A549 (cell line): ENCODE measurements at regions not wholly inside any gene's neighbourhood (a gene's known extent, or its start where the extent isn't known, plus 50 kb on each side); places are given as distances from the start of the nearest gene placed in this dataset.

ENCODE experiments used
- ATAC-seq, 2 experiments: fragments of 200-7000 bp in 1 of 2; fragments of >200 bp in 1 of 2; cut with Nextera tagmentation in 1 of 2; cut with Tn5 transposase in 1 of 2; 3 replicates each; pipeline versions ENCODE4 v1.8.0 to v1.9.1; 2018 to 2020; ENCODE audit warnings: mild to moderate bottlenecking in 1 of 2, moderate library complexity in 1 of 2
- CTCF ChIA-PET: fragments of 300-600 bp; sonication (Branson Sonifier 250); formaldehyde crosslinking; extraction: SDS; loops from one replicate; lab custom pipeline; 2021; ENCODE audit warnings: antibody characterized with exemption, inconsistent platforms; lab: Yijun Ruan, JAX
- POLR2A ChIA-PET: fragments of 350-600 bp; formaldehyde crosslinking; extraction: SDS; loops from one replicate; lab custom pipeline; 2021; ENCODE audit warnings: antibody characterized with exemption, inconsistent platforms; lab: Yijun Ruan, JAX
- DNase-seq, 2 experiments: peaks; one replicate each; pipeline versions ENCODE4 v3.0.0 to v3.0.0-alpha.2; 2011 to 2016; ENCODE audit warnings: low read depth in 1 of 2, low spot score in 1 of 2
- FAIRE-seq: peaks from 2 replicates; lab custom pipeline; 2011; peaks lifted over from hg19 to GRCh38; lab: Jason Lieb, UNC
- H3K27ac ChIP-seq, 2 experiments: fragments of >200 bp; sonication (Bioruptor Twin); formaldehyde crosslinking; 3 replicates each; pipeline ENCODE4 v1.5.1; 2016 to 2017
- H3K4me1 ChIP-seq: fragments of >200 bp; sonication (Bioruptor Twin); formaldehyde crosslinking; 3 replicates; pipeline ENCODE4 v1.6.1; 2016
- H3K4me2 ChIP-seq: fragments of >200 bp; sonication (Bioruptor Twin); formaldehyde crosslinking; 3 replicates; pipeline ENCODE4 v1.6.1; 2016
- H3K4me3 ChIP-seq: fragments of >200 bp; sonication (Bioruptor Twin); formaldehyde crosslinking; 3 replicates; pipeline ENCODE4 v1.5.1; 2016
- H3K9me3 ChIP-seq: fragments of >200 bp; sonication (Bioruptor Twin); formaldehyde crosslinking; 3 replicates; pipeline ENCODE4 v1.6.1; 2016
- CBX8 ChIP-seq: fragments of 200-600 bp; sonication (generic); IDR thresholded peaks from 2 replicates; pipeline ENCODE4 v1.6.1; 2016
- CTCF ChIP-seq: fragments of >200 bp; sonication (Bioruptor Twin); formaldehyde crosslinking; IDR thresholded peaks from 3 replicates; pipeline ENCODE4 v1.5.1; 2016
- EHF ChIP-seq: fragments of 250-450 bp; sonication (Bioruptor Pico); IDR thresholded peaks from 2 replicates; pipeline ENCODE4 v1.5.0; 2020; ENCODE audit warnings: mild to moderate bottlenecking
- EHMT2 ChIP-seq: fragments of 200-600 bp; sonication (generic); IDR thresholded peaks from 2 replicates; pipeline ENCODE4 v1.6.1; 2016; ENCODE audit warnings: antibody characterized with exemption, low read depth, mild to moderate bottlenecking, moderate library complexity
- EP300 ChIP-seq, 2 experiments: fragments of >200 bp; sonication (Bioruptor Twin); formaldehyde crosslinking; IDR thresholded peaks; 2 replicates in 1 of 2; 3 replicates in 1 of 2; pipeline ENCODE4 v1.6.1; 2016 to 2017
- FOSB ChIP-seq: fragments of 250-450 bp; sonication (Bioruptor Pico); IDR thresholded peaks from 2 replicates; pipeline ENCODE4 v1.5.0; 2020; ENCODE audit warnings: mild to moderate bottlenecking, moderate library complexity
- FOXS1 ChIP-seq: fragments of 250-450 bp; sonication (Bioruptor Pico); IDR thresholded peaks from 2 replicates; pipeline ENCODE4 v1.5.0; 2020; ENCODE audit warnings: mild to moderate bottlenecking, moderate library complexity
- GATA3 ChIP-seq: IDR thresholded peaks from 2 replicates; pipeline ENCODE4 v1.6.1; 2012; ENCODE audit warnings: borderline replicate concordance
- HDAC2 ChIP-seq: fragments of 200-600 bp; sonication (generic); IDR thresholded peaks from 2 replicates; pipeline ENCODE4 v1.6.1; 2016
- HOXB13 ChIP-seq: fragments of 250-450 bp; sonication (Bioruptor Pico); IDR thresholded peaks from 2 replicates; pipeline ENCODE4 v1.5.0; 2020; ENCODE audit warnings: low read depth, mild to moderate bottlenecking, moderate library complexity
- HOXB5 ChIP-seq: fragments of 250-450 bp; sonication (Bioruptor Pico); IDR thresholded peaks from 2 replicates; pipeline ENCODE4 v1.5.0; 2020; ENCODE audit warnings: mild to moderate bottlenecking, moderate library complexity
- JUN ChIP-seq, 2 experiments: fragments of >200 bp; sonication (Bioruptor Twin); formaldehyde crosslinking; IDR thresholded peaks; 2 replicates in 1 of 2; 3 replicates in 1 of 2; pipeline ENCODE4 v1.6.1; 2016 to 2017
- KDM5A ChIP-seq: fragments of 200-600 bp; sonication (generic); IDR thresholded peaks from 2 replicates; pipeline ENCODE4 v1.6.1; 2016; ENCODE audit warnings: antibody characterized with exemption, mild to moderate bottlenecking
- MYC ChIP-seq: IDR thresholded peaks from 2 replicates; pipeline ENCODE4 v1.6.1; 2012; ENCODE audit warnings: mild to moderate bottlenecking, inconsistent platforms, low read length, improper control_type of control experiment, borderline replicate concordance
- NFE2L2 ChIP-seq: fragments of 150-350 bp; conservative IDR thresholded peaks from 2 replicates; pipeline ENCODE4 v1.6.1; 2014; ENCODE audit warnings: low read length
- NR3C1 ChIP-seq: fragments of >200 bp; sonication (Bioruptor Twin); formaldehyde crosslinking; IDR thresholded peaks from 3 replicates; pipeline ENCODE4 v1.6.1; 2017
- POLR2AphosphoS2 ChIP-seq: conservative IDR thresholded peaks from 2 replicates; pipeline ENCODE4 v1.6.1; 2012; ENCODE audit warnings: low read length, improper control_type of control experiment, inconsistent platforms
- RCOR1 ChIP-seq: fragments of 150-350 bp; IDR thresholded peaks from 2 replicates; pipeline ENCODE4 v1.6.1; 2014; ENCODE audit warnings: antibody characterized with exemption, low read length, low read depth
- RFX5 ChIP-seq: fragments of 450-650 bp; IDR thresholded peaks from 2 replicates; pipeline ENCODE4 v1.7.1; 2014; ENCODE audit warnings: antibody characterized with exemption, mild to moderate bottlenecking, moderate library complexity
- RNF2 ChIP-seq: fragments of 200-600 bp; sonication (generic); IDR thresholded peaks from 2 replicates; pipeline ENCODE4 v1.6.1; 2016; ENCODE audit warnings: low read depth, mild to moderate bottlenecking, antibody characterized with exemption, moderate library complexity, borderline replicate concordance
- SREBF2 ChIP-seq: fragments of 450-650 bp; IDR thresholded peaks from 2 replicates; pipeline ENCODE4 v1.6.1; 2014; ENCODE audit warnings: mild to moderate bottlenecking, moderate library complexity
- TFCP2L1 ChIP-seq: fragments of 250-450 bp; sonication (Bioruptor Pico); IDR thresholded peaks from 2 replicates; pipeline ENCODE4 v1.5.0; 2021; ENCODE audit warnings: mild to moderate bottlenecking
- ZNF302 ChIP-seq: fragments of 250-450 bp; sonication (Bioruptor Pico); IDR thresholded peaks from 2 replicates; pipeline ENCODE4 v1.9.0; 2021; ENCODE audit warnings: inconsistent platforms, mild to moderate bottlenecking, moderate library complexity
- ZSCAN20 ChIP-seq: fragments of 250-450 bp; sonication (Bioruptor Pico); IDR thresholded peaks from 2 replicates; pipeline ENCODE4 v1.8.0; 2022; ENCODE audit warnings: mild to moderate bottlenecking, moderate library complexity
- WGBS: methylation state at CpG from one replicate; pipeline ENCODE4 v1.1.6; 2017; ENCODE audit errors: missing lambda C conversion rate; 5-methylcytosine and 5-hydroxymethylcytosine counted together
- TF ChIP-seq, protein P1 (sequence below): IDR thresholded peaks from 2 replicates; pipeline ENCODE4 v1.6.1; 2012

- CTCF ChIA-PET = interaction anchor here (1.9 kb wide), 1 partner anchor 8 kb away, joined by 5 read pairs; no protein-coding TSS in a partner anchor
- POLR2A ChIA-PET = no interaction called here
- no peak for FAIRE-seq
Measured at GRCh38 chr13:106905380-106906162, 337.6 kb upstream of the ARGLU1 start.

GRCh38 chr13:106899442-106899841, 331.5 kb upstream of the ARGLU1 start:
- Histone ChIP-seq H3K4me1 (no peaks in the 10 kb centered on the region), H3K9me3 (no peaks in the 10 kb centered on the region), H3K4me2 (no peak overlapping the region), H3K4me3 (no peak overlapping the region), H3K27ac (no peak overlapping the region)
- peak in 1 of 2 experiments; percentile 1 for DNase-seq
- TF ChIP-seq POLR2AphosphoS2 (no peak), MYC (no peak), RCOR1 (no peak), CBX8 (no peak), SREBF2 (no peak)
- FAIRE-seq = no peak
- ATAC-seq = no peak
- POLR2A ChIA-PET = no interaction called here
- CTCF ChIA-PET = no interaction called here

More at GRCh38 chr13:106905380-106906162, 337.6 kb upstream of the ARGLU1 start:
- Histone ChIP-seq H3K27ac (no peak overlapping the region), H3K4me1 (no peaks in the 10 kb centered on the region), H3K4me3 (no peak overlapping the region), H3K9me3 (no peaks in the 10 kb centered on the region), H3K4me2 (no peak overlapping the region)
- TF ChIP-seq ZNF302 (CRISPR knock-in tag) (no peak), ZSCAN20 (CRISPR knock-in tag) (no peak), NFE2L2 (no peak), JUN (IDR thresholded peaks at IDR 0.05) (no peak), EHMT2 (no peak), HDAC2 (no peak), EHF (no peak), CTCF (no peak), HOXB5 (CRISPR knock-in tag) (no peak), RNF2 (no peak), FOSB (CRISPR knock-in tag) (no peak), KDM5A (no peak), FOXS1 (CRISPR knock-in tag) (no peak), EP300 (IDR thresholded peaks at IDR 0.05) (no peak), HOXB13 (CRISPR knock-in tag) (no peak), RFX5 (no peak), GATA3 (no peak)
- TF ChIP-seq, protein P1, sequence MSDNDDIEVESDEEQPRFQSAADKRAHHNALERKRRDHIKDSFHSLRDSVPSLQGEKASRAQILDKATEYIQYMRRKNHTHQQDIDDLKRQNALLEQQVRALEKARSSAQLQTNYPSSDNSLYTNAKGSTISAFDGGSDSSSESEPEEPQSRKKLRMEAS = no peak
- ATAC-seq (no peak), DNase-seq (no peak)
- 59% methylated on average over 14 of the region's 14 CpGs for WGBS

- CTCF ChIA-PET = no interaction called here
- POLR2A ChIA-PET = no interaction called here
- 9% methylated on average over 2 of the region's 2 CpGs for WGBS
- ATAC-seq (no peak), FAIRE-seq (no peak), DNase-seq (no peak)
- H3K9me3 ChIP-seq = no peaks in the 10 kb centered on the region
- no peak for TF ChIP-seq EHF
- TF ChIP-seq NR3C1 = no peak
- no peak for TF ChIP-seq TFCP2L1
- no peak overlapping the region for H3K27ac ChIP-seq
- no peaks in the 10 kb centered on the region for H3K4me1 ChIP-seq
- no peak overlapping the region for H3K4me2 ChIP-seq
- no peak overlapping the region for H3K4me3 ChIP-seq
Measured at GRCh38 chr13:106898231-106898630, 330.3 kb upstream of the ARGLU1 start.
